GM04504 (cell line): ENCODE measurements at regions not wholly inside any gene's neighbourhood (a gene's known extent, or its start where the extent isn't known, plus 50 kb on each side); places are given as distances from the start of the nearest gene placed in this dataset.

Source experiments
- DNase-seq: peaks from one replicate; pipeline ENCODE4 v3.0.0-alpha.2; 2012; ENCODE audit warnings: low read depth

DNA sequence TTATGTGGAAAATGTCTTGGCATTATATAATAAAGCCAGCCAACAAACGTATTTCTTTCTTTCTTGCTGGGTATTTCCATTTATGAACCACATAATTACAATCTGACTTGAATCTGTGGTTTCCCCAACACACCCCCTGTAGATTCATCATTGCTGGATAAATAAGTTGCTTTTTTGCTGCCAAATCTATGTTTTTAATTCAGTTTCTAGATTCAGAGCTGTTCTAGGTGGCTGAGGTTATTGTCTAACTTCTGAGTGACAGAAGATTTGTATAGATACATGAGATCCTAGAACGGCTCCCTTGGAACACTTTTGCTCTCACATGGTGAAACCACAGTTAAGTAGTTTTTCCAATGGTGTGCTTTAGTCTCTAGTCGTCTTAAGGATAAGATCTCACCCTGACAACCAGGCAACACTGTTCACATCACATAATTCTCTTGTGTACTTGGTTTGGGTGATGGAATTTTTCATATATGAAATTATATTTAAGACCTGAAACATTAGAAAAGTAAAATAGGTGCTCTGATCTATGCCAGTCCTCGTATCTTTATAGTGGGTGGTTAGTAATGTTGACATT lies 239.1 kb downstream of the KLF12 start:
- no peak for DNase-seq

DNA sequence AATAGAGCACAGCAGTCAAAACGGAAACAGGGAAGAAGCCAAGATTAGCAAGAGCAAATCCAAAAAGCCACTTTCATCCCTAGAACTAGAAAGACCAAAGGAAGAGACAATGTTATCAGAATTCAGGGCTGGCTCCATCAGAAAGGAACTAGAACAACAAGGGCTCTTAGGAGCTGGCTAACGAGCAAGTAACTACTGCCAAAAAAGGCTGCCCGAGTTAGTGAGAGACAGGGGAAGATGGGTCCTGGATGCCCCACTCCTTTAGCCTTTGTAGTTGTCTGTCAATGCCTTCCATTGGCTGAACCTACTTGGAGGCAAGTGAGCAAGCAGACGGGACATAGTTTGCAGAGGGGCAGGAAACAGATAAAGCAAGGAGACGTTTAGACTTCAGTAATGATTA lies 240.4 kb downstream of the KLF12 start:
- DNase-seq = no peak

DNA sequence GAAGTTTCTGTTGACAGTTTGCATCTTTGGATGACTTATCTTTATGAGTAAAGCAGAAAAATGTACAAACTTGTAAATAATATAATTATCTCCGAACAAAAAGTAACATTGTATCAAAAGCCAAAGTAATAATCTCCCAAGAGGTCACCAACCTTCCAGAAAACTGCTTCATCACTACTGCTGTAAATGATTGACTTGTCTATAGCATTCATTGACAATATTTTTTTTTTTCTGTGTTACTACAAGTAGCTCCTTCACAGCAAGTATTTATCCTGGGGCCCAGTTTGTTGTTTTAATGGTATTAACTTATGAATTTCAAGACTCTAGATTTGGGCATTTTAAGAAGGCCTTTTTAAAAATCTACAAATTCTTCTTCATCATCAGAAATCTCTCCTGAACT lies 242.4 kb downstream of the KLF12 start:
- no peak for DNase-seq

DNA sequence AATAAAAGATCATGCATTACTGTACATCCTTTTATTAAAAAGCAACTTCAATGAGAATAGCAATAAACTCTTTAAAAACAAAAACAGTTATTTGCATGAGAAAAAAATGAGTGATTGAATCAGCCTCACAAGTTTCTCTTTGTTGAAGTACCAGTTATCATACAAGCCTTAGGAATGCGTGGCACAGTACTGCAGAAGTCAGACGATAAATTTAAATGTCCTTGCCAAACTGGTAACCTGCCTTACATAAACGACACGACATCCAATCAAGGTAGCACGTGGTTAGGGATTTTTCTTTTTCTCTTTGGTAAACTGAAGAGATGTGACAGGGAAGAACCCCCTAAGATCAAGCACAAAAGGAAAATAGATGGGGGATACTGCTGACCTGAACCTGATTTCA lies 251.0 kb downstream of the KLF12 start:
- no peak for DNase-seq

DNA sequence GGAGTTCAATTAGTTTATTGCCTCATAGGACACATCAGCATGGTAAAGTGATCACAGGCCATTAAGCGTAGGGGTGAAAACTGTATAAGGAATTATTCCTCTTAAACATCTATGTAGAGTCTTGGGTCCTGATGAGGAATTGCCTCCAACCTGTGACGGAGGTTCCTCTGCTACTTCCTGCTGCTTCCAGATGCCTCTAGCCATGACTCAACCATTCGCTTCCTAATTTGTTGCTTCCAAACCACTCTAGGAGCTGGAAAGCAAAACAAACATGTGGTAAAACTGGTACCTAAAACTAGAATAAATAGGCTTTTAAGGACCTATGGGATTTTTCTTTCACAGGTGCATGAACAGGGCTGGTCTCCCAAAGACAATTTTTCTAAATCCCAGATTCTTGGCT lies 253.8 kb downstream of the KLF12 start:
- no peak for DNase-seq

DNA sequence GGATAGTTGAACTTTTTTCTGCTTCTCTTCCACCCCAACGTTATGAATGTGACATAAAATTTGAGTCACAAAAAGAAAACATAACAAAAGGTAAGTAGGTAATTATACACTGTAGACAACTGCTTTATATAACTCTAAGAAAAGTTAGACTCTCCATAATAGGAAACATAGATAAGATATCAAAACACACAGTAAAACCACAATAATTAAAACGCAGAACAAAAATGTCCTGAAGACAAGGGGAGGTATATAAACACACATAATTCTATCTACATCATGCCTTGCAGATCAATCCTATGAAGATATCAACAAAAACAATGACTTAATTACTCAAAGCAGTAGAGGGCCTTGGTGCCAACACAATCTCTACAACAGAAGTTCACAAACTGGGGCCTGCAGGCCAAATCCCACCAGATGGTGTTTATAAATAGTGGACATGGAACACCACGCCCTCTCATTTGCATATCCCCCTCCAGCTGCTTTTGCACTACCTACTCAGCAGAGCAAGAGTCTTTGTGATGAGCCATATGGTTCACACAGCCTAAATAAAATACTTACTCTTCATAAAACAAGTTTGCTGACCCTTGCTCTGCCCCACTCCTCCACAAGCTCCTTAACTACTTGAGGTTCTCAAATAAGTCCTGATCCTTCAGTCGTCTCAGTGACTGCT lies 254.7 kb downstream of the KLF12 start:
- no peak for DNase-seq

DNA sequence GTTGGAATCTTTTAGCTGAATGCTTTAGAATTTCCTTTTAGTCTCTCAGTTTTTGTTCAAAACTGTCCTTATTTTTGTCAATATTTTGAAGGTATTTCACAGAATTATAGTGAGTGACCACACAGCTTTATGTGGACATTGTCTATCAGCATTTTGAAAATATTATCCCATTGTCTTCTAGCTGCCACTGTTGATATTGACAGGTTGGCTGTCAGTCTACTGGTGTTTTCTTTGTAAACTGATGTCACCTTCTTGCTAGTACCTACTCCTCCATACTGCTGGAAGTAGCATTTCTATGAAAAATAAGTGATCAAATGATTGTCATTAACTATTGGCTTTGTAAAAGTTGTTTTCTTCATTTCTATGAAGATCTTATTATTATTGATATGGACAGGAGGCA lies 256.8 kb downstream of the KLF12 start:
- no peak for DNase-seq

DNA sequence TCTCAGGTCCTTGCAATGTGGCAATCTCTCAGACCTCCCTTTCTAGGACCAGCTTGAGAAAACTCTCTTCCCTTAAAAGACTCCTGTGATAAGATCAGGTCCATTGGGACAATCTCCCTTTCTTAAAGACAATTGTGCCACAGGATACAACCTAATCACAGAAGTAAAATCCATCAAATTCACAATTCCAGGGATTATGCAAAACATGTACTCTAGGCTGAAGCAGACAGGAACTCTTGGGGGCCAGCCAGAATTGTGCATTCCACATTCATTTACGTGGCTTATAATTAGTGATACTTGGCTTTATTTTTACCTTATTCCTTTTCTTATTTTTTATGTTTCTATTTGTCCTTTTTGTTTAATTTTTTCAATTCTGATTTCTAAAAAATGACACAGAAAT lies 257.9 kb downstream of the KLF12 start:
- DNase-seq = no peak

DNA sequence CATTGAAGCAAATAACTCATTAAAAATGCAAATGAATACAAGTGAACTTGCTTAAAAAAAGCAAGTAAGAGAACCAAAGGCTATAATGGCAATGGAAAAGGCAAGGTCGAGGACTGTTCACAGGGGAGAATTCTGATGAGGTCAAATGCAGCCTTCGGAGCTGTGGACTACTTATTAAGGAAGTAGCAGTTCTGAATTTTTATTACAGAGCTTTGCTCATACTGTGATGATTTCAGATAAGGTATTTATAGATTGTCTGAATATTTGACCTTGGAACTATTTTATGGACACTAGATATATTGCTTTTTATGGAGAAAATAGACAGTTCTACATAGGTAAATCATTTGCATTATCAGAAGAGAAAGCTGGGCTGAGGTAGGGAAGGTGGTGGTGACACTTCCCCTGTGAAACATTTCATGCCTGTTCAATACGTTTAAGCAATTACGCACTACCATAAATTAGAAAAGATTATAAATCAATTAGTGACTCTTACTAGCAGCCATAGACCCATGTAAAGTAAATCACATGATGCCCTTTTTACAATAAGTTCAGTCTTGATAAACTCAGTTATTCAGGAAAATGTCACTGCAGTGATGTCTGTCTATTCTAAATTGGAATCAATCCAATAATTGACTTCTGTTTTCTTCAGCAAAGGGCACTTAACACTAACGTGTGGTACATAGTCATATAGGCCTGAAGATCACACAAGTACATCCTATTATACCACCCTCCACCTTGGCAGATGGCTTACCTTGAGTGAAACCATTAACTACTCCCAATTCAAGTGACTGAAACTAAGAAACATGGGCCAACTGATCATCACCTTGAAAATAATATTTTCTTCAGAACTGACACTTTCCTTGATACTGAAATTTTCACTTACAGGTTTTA lies 260.0 kb downstream of the KLF12 start:
- DNase-seq = no peak

DNA sequence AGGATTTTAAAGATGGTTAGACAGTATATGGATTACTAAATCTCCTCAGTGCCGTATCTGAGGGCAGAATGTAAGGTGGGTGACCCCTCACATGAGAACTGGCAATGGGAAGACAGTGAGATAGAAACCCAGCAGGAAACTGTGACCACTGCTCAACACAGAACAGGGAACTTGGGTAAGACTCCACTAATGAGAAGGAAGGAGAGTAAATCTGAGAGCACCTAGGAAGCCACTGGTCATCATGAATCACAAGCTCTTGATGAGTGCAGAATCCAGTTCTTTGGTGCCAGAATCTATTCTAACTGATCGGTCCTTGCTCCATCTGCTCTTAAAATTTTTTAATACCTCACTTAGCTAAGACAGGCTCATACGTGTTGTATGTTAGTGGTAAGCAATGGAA lies 261.8 kb downstream of the KLF12 start:
- DNase-seq = no peak

DNA sequence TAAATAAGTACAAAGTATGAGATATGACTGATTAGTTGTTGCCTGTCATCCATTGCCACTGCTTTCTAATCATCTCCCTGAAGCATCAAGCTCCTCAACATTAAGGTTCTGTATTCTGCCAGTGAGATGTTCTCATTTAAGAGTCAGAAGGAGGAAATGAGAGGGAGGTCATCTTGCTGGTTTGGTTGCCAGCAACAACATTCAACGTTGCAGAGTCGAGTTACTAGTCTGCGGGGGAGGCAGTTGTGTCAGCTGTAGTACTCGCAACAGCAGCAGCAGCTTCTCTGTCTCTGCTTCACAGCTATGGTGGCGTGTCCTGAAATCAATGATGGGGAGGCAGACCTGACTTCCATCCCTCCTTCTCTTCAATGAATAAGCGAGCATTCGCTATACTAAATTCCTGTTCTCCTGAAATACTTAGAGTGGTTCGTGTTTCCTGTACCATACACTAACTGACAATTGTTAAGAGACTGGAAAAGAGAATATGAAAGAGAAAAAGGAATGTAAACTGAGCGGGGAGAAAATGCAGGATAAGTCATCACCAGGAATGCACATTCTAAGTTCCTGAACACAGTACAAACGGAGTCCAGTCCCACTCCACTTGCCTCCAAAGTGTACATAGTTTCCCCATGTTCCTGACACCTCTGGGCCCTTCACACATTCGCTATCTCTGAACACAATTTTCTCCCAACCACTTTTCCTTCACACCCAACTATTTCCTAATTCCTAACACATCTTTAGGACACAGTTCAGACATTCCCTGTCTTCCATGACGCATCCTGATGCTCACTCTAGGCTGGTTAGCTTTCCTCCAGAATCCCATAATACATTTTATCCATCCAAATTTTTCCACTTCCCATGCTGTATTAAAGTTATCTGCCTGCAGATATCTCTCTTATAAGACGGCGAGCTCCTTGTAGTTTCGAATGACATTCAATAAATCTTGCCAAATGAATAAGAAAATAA lies 263.0 kb downstream of the KLF12 start:
- no peak for DNase-seq

DNA sequence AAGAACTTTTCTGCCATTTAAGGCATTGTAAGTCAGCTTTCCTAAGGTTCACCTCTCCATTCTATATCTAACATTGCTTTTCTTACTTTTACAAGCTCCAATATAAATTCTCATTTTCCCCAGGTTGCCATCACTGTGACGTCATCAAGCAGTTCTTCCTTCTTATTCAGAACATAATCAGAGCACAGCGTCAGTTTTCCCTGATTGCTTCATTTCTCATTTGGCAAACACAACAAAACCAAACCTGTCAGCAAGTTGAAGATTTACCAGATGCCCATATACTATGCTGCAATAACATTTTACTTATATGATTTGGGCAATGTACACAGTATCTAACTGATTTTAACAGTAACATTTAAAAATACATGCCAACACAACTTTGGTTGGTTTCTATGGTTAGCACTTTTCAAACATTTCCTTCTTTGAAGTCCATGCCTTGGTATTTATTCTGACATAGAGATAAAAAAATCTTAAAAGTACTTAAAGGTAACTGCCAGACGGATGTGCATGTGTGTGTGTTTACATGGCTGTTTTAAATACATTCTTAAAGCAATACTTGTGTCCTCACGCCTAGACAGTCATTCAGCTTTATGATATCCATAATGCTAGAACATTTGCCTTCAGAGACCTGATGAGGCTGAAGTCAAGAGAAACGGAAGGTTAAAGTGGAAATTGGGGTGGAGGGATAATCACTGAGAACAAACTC lies 264.0 kb downstream of the KLF12 start:
- no peak for DNase-seq

DNA sequence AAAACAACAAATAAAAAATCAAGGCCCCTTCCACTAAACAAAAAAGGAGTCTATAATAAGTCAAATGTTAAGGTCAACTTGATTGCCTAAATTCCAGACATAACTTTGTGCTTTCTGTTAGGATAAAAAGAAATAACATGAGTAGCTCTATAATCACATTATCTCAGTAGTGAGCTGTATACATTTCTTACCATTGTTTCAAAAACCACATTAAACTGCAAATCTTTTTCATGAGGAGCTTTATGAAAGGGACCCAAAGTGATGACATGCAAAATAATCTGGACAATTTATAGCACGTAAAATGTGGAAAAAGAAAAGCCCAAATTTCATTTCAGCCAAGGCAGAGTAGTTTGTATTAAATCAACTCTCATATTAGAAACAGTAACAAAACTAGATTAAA lies 269.2 kb downstream of the KLF12 start:
- DNase-seq = no peak

DNA sequence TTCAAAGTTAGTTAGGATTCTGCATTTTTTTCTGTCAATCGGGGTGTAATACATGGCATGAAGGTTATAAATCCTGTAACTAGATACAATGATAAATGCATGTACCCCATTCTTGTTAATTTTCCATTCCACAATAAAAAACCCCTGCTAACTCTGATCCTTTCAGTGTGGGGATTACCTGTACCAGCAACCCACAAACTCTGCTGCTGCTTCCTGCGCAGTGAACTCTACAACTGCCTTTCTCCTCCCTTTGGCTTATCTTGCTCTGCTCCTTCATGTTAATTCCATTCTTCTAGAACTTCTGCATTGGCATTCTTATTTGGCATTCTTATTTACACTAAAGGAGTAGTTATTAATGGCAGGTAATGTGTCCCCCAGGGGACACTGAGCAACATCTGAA lies 273.1 kb downstream of the KLF12 start:
- no peak for DNase-seq

DNA sequence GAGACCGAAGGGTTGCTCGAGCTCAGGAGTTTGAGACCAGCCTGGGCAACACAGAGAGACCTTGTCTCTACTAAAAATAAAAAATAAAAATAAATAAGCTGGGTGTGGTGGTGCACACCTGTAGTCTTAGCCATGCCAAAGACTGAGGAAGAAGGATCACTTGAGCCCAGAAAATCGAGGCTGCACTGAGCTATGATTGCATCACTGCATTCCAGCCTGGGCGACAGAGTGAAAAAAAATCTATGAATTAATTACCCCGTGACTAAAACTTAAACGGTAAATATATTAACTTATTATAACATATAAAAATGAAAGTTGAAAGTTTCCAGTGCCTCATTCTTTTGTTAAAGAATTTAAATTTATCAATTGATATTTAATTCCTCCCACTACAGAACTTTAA lies 273.7 kb downstream of the KLF12 start:
- no peak for DNase-seq

DNA sequence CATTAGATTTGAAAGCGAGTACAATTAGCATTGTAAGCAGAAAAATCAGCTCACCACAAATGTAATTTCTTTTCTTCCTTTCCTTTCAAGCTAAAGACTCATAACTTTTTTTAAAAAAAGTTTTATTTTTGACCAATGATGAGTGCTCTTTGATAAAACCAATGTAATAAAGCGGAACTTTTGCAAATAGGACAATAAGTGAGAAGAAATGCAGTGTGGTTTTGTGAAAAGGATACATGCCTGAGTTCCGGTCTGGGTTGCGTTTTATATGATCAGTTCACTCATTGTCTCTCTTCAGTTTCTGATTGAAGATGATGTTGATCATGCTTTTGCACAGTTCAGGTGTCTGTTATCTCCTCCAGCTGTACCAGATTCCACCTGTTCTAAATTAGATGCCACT lies 274.4 kb downstream of the KLF12 start:
- no peak for DNase-seq

DNA sequence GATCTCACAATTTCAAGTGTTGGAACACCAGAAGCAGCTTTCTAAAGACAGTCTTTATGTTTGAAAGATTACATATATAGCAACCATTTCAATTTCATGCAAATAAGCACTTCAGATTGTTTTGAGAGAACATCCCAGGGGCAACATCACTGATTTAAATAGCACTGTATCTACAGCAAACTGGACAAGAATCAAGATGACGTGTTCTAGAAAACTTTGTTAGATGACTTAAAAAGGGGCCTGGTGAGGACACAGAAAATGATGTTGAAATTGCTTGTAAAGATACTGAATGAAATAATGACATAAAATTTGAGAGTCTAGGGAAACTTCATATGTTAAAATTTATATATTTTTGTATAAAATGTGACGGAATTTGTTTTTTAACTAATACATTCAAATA lies 277.1 kb downstream of the KLF12 start:
- no peak for DNase-seq

DNA sequence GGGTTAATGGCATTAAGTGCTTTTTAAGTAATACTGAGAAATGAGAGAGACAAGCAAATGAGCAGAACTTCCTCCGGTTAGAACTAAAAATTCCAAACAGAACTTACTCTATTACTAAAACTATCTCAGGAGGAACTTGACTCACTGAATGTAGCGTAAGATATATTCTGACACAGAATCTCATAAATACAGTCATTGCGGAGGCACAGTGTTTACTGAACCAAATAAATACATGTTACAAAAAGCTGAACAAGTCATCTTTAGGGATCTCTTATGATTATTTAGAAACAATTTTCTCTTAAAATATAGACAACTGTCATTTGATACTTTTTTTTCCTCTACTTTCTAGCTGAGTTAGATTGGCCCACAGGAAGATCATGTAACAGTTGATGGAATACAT lies 283.1 kb downstream of the KLF12 start:
- DNase-seq = no peak

DNA sequence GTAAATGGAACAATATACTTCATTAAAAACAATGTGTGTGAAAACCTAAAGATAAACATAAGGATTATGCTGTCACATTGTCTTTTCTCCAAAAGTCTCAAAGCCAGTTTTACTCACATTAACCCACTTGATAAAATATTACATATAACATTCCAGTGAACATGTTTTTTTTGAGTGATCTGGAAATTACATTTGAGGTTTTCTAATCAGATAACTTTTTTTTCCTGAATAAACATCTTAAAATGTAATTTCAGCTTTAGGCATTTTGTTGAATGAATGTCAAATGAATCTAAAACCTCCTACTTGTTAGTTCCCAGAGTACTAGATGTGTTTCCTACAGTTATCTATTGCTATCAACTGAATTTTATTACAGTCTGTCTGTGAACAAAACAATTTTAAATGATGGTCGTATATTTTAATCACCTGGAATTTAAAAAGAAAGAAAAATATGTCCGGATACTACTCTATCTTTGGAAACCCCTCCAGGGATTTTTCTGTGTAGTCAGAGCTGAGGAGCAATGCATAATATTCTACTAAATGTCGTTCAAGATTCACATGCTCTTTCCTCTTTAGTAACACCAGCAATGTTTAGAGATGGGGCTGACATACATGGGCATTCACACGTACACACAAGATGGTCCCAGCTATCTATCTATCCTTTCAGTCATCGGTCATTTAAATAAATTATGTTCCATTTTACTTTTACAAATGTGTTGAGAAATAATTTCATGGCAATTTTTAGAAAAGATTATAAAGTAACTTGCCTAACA lies 283.9 kb downstream of the KLF12 start:
- DNase-seq = no peak

DNA sequence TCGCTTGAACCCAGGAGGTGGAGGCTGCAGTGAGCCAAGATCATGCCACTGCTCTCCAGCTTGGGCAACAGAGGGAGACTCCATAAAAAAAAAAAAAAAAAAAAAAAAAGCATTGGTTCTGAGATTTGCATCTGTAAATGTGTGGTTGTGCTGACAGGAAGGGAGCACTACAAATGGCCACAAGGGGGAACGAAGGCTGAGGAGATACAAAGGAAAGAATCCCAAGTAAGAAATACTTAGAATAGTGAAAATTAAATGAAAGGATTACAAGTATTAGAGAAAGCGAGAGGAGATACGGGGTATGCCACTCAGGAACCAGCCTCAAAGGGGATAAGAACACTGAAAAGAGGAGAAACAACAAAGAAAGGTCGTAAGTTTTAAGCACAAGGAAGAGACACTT lies 284.9 kb downstream of the KLF12 start:
- DNase-seq = peak; percentile 27

DNA sequence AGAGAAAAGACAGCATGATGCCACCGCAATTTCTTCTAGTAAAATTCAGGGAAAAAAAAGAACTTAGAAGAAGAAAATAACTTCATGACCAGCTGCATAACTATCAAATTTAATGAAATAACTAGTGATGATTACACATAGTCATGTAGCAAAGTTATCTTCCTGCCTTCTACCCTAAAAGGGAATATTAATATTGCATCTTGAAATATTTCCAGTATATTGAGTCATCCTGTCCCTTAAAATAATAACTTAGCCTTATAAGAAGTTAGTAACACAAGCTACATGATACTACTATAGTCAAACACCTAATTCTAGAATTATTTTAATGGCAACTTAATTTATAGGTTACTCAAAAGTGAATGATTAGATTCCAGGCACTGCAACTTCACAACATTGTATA lies 289.2 kb downstream of the KLF12 start:
- no peak for DNase-seq
